Sigmoid colon (tissue), 6 donors: ENCODE measurements at regions not wholly inside any gene's neighbourhood (a gene's known extent, or its start where the extent isn't known, plus 50 kb on each side); places are given as distances from the start of the nearest gene placed in this dataset.
A peak's percentile ranks its signal among the peaks of the same experiment; 100 is the strongest.

Source experiments
- DNase-seq: peaks from one replicate; pipeline ENCODE4 v3.0.0-alpha.2; 2019
- H3K27ac ChIP-seq, 4 donors: fragments of 200-600 bp; sonication (generic); one replicate each; pipeline ENCODE4 v1.5.1; 2016 to 2019; ENCODE audit warnings: mild to moderate bottlenecking in 1 of 4
- H3K27me3 ChIP-seq, 3 donors: fragments of 200-600 bp; sonication (generic); one replicate each; pipeline ENCODE4 v1.5.1; 2019; ENCODE audit warnings: mild to moderate bottlenecking in 1 of 3
- H3K36me3 ChIP-seq, 4 donors: fragments of 200-600 bp; sonication (generic); one replicate each; pipeline ENCODE4 v1.5.1; 2016 to 2019
- H3K4me1 ChIP-seq, 4 donors: fragments of 200-600 bp; sonication (generic); one replicate each; pipeline ENCODE4 v1.5.1; 2017 to 2019
- H3K4me3 ChIP-seq, 4 donors: fragments of 200-600 bp; sonication (generic); one replicate each; pipeline ENCODE4 v1.5.1; 2017 to 2019; ENCODE audit warnings: mild to moderate bottlenecking in 2 of 4, moderate library complexity in 1 of 4
- H3K9me3 ChIP-seq, 4 donors: fragments of 200-600 bp in 3 of 4; sonication (generic) in 3 of 4; one replicate each; pipeline versions ENCODE4 v1.5.1 to v1.6.1; 2013 to 2019
- CTCF ChIP-seq, 4 experiments: fragments of 450-650 bp in 3 of 4; fragments of 200-600 bp in 1 of 4; IDR thresholded peaks; one replicate each; pipeline ENCODE4 v1.5.1; 2016 to 2019; ENCODE audit warnings: antibody characterized with exemption in 4 of 4, mild to moderate bottlenecking in 3 of 4, moderate library complexity in 2 of 4
- EP300 ChIP-seq, 4 donors: sonication (generic); formaldehyde crosslinking; IDR thresholded peaks; one replicate each; pipeline ENCODE4 v1.6.1; 2017; ENCODE audit warnings: antibody characterized with exemption in 4 of 4
- POLR2A ChIP-seq, 2 donors: fragments of 450-650 bp; IDR thresholded peaks; one replicate each; pipeline ENCODE4 v1.6.1; 2016; ENCODE audit warnings: antibody characterized with exemption in 2 of 2, mild to moderate bottlenecking in 2 of 2, moderate library complexity in 2 of 2
- POLR2AphosphoS5 ChIP-seq, 4 donors: sonication (generic); formaldehyde crosslinking; IDR thresholded peaks; one replicate each; pipeline ENCODE4 v1.6.1; 2017; ENCODE audit warnings: antibody characterized with exemption in 4 of 4
- WGBS, 2 donors: extraction: QIAGEN DNeasy Blood & Tissue Kit; methylation state at CpG; one replicate each; pipeline ENCODE4 v1.1.7; 2013; 5-methylcytosine and 5-hydroxymethylcytosine counted together
- intact Hi-C: fragments of 100-400 bp; cut with DNase I; formaldehyde crosslinking; loops from one replicate; pipeline ENCODE4 v1.15.1; 2023
- donor health status: healthy with polysubstance abuse.
- donor health status: healthy.

- no peak for TF ChIP-seq POLR2A (IDR thresholded peaks at IDR 0.05)
- TF ChIP-seq CTCF (IDR thresholded peaks at IDR 0.05), result no peak
- TF ChIP-seq POLR2AphosphoS5 (IDR thresholded peaks at IDR 0.05), result no peak
- TF ChIP-seq EP300 (IDR thresholded peaks at IDR 0.05), result no peak
- Histone ChIP-seq H3K4me3 (no peak overlapping the region), H3K27me3 (no peaks in the 10 kb centered on the region), H3K4me1 (no peaks in the 10 kb centered on the region), H3K9me3 (no peaks in the 10 kb centered on the region), H3K36me3 (no peaks in the 10 kb centered on the region), H3K27ac (no peak overlapping the region)
- no peak for DNase-seq
- intact Hi-C loops, result no loop called here
- 79 to 82% methylated on average over 5 of the region's 5 CpGs for WGBS, 2 donors
These were observed 88.1 kb upstream of the BACH2 start for GRCh38 chr6:90384720-90385119.

- intact Hi-C loops, result no loop called here
These were observed 86.7 kb upstream of the BACH2 start for GRCh38 chr6:90383196-90383822.

GRCh38 chr6:90382760-90383159 lies 86.1 kb upstream of the BACH2 start:
- no peaks in the 10 kb centered on the region for H3K27me3 ChIP-seq
- H3K4me3 ChIP-seq, result no peak overlapping the region
- H3K9me3 ChIP-seq, result no peaks in the 10 kb centered on the region
- TF ChIP-seq POLR2AphosphoS5 (IDR thresholded peaks at IDR 0.05), result no peak
- no peak for TF ChIP-seq POLR2A (IDR thresholded peaks at IDR 0.05)
- no peak for TF ChIP-seq CTCF (IDR thresholded peaks at IDR 0.05)
- no peak for TF ChIP-seq EP300 (IDR thresholded peaks at IDR 0.05)
- H3K4me1 ChIP-seq, result no peaks in the 10 kb centered on the region
- no peak overlapping the region for H3K27ac ChIP-seq
- intact Hi-C loops, result no loop called here
- H3K36me3 ChIP-seq, result no peaks in the 10 kb centered on the region
- DNase-seq, result no peak
- 50 to 64% methylated on average over 6 of the region's 6 CpGs for WGBS, 2 donors

More at GRCh38 chr6:90383196-90383822, 86.7 kb upstream of the BACH2 start:
- no peak for DNase-seq
- H3K4me1 ChIP-seq, result no peaks in the 10 kb centered on the region
- WGBS, 2 donors, result 40 to 47% methylated on average over 5 of the region's 5 CpGs
- no peaks in the 10 kb centered on the region for H3K36me3 ChIP-seq
- no peak overlapping the region for H3K27ac ChIP-seq
- H3K27me3 ChIP-seq, result no peaks in the 10 kb centered on the region
- H3K9me3 ChIP-seq, result no peaks in the 10 kb centered on the region
- TF ChIP-seq POLR2A (IDR thresholded peaks at IDR 0.05) (no peak), POLR2AphosphoS5 (IDR thresholded peaks at IDR 0.05) (no peak), CTCF (IDR thresholded peaks at IDR 0.05) (no peak), EP300 (IDR thresholded peaks at IDR 0.05) (no peak)
- H3K4me3 ChIP-seq, result no peak overlapping the region

GRCh38 chr6:90375681-90376439 lies 79.2 kb upstream of the BACH2 start:
- Histone ChIP-seq H3K9me3 (no peaks in the 10 kb centered on the region), H3K27me3 (no peaks in the 10 kb centered on the region), H3K27ac (peak overlapping the region in 1 of 4 donors; percentile 3), H3K4me3 (no peak overlapping the region), H3K4me1 (no peaks in the 10 kb centered on the region), H3K36me3 (no peaks in the 10 kb centered on the region)
- no peak for DNase-seq
- intact Hi-C loops, result no loop called here
- 59 to 62% methylated on average over 9 of the region's 9 CpGs for WGBS, 2 donors
- no peak for TF ChIP-seq CTCF (IDR thresholded peaks at IDR 0.05)
- no peak for TF ChIP-seq EP300 (IDR thresholded peaks at IDR 0.05)
- TF ChIP-seq POLR2A (IDR thresholded peaks at IDR 0.05), result no peak
- TF ChIP-seq POLR2AphosphoS5 (IDR thresholded peaks at IDR 0.05), result no peak
